Heart right ventricle (tissue), 16 donors: ENCODE measurements at regions not wholly inside any gene's neighbourhood (a gene's known extent, or its start where the extent isn't known, plus 50 kb on each side); places are given as distances from the start of the nearest gene placed in this dataset.
"Not testable (repeated sequence)": the region's sequence is repeated elsewhere in the genome, so short reads cannot be mapped to it uniquely, and the experiment has no call there.

Source experiments
- ATAC-seq, 8 donors: fragments of 200-7000 bp; cut with Tn5 transposase; one replicate each; pipeline ENCODE4 v1.9.1; 2020; ENCODE audit warnings: mild to moderate bottlenecking in 8 of 8, moderate library complexity in 8 of 8, moderate number of reproducible peaks in 1 of 8
- DNase-seq, 2 donors: peaks; one replicate each; pipeline ENCODE4 v3.0.0-alpha.2; 2020
- H3K27ac ChIP-seq, 10 donors: fragments of 200-600 bp; sonication (generic) in 2 of 10; one replicate each; pipeline versions ENCODE4 v1.5.0 to v1.8.0; 2020 to 2022; ENCODE audit warnings: mild to moderate bottlenecking in 3 of 10
- H3K27me3 ChIP-seq, 7 donors: fragments of 200-600 bp; one replicate each; pipeline ENCODE4 v1.8.0; 2021 to 2022; ENCODE audit warnings: mild to moderate bottlenecking in 2 of 7
- H3K36me3 ChIP-seq, 9 donors: fragments of 200-600 bp; sonication (generic) in 1 of 9; one replicate each; pipeline versions ENCODE4 v1.5.0 to v1.8.0; 2020 to 2022; ENCODE audit warnings: mild to moderate bottlenecking in 2 of 9
- H3K4me1 ChIP-seq, 9 donors: fragments of 200-600 bp; sonication (generic) in 1 of 9; one replicate each; pipeline versions ENCODE4 v1.5.0 to v1.8.0; 2020 to 2022; ENCODE audit warnings: mild to moderate bottlenecking in 4 of 9
- H3K4me3 ChIP-seq, 10 donors: fragments of 200-600 bp; sonication (generic) in 2 of 10; one replicate each; pipeline versions ENCODE4 v1.5.0 to v1.8.0; 2020 to 2022; ENCODE audit warnings: mild to moderate bottlenecking in 7 of 10, moderate library complexity in 2 of 10
- H3K9me3 ChIP-seq, 11 donors: fragments of 200-600 bp in 10 of 11; sonication (generic) in 2 of 11; one replicate each; pipeline versions ENCODE4 v1.5.0 to v1.8.0; 2013 to 2022; ENCODE audit warnings: mild to moderate bottlenecking in 2 of 11, control low read depth in 1 of 11, moderate library complexity in 1 of 11
- WGBS, 2 donors: extraction: QIAGEN DNeasy Blood & Tissue Kit; methylation state at CpG; one replicate each; pipeline ENCODE4 v1.1.7; 2013; ENCODE audit warnings: inconsistent platforms in 1 of 2; 5-methylcytosine and 5-hydroxymethylcytosine counted together
- intact Hi-C, 10 donors: fragments of 100-400 bp; cut with DNase I; formaldehyde crosslinking; loops; one replicate each; pipeline versions ENCODE4 v1.11.1 to v1.14.2; 2022
- TF ChIP-seq, protein P1 (sequence below), 9 donors: fragments of 200-600 bp; sonication (generic) in 2 of 9; IDR thresholded peaks; one replicate each; pipeline versions ENCODE4 v1.5.0 to v1.8.0; 2021 to 2022; ENCODE audit warnings: antibody characterized with exemption in 9 of 9, mild to moderate bottlenecking in 5 of 9, moderate library complexity in 1 of 9
- donor health status: Arrhythmogenic right ventricular cardiomyopathy.
- donor health status: ischemic (EF 13 %, LVEDD 7.1; RV severe dilation, severe dysfunction).
- donor health status: healthy with polysubstance abuse.
- donor health status: DM: no; HTN: yes; CAD: no.
- donor health status: DM: no; HTN: no; CAD: no.
- donor health status: ischemic (EF 25% LVEDD 6.9; RV normal size, moderate dysfunction).
- donor health status: ischemic (EF 25% LVEDD 5.7; RV mildly dilated, moderate dysfunction).
- donor health status: healthy.
- donor health status: DM: yes; HTN: yes; CAD: no.
- donor health status: Ischemic cardiomyopathy.
- donor health status: ischemic (EF 35%, LVEDD 5.7; RV mildly dilated, moderate dysfunction).
- donor health status: nonischemic (EF 11% LVEDD 7.7; RV severe dilation, severe dysfunction).
- donor health status: DM: yes; HTN: yes; CAD: no.
- donor health status: PGD.
- donor health status: ischemic (EF 29% LVEDD 5.4; RV normal size, mild dysfunction).
- donor health status: nonischemic (EF 23%, LVEDD 6.1; RV moderate dilation, normal function).

DNA sequence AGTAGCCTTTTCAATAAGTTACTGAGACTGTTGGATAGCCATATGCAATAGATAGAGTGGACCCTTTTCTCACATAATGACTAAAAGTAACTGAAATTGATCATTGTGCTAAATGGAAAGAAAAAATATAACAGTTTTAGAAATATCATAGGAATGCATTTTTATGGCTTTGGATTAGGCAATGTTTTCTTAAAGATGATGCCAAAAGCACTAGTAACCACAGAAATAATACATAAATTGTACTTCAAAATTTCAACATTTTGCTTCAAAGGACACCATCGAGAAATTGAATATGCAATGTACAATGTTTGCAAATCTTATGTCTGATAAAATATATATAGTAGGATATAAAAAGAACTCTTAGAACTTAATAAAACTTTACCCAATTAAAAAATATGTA is 1267.5 kb upstream of the CDH9 start:
- TF ChIP-seq, protein P1, sequence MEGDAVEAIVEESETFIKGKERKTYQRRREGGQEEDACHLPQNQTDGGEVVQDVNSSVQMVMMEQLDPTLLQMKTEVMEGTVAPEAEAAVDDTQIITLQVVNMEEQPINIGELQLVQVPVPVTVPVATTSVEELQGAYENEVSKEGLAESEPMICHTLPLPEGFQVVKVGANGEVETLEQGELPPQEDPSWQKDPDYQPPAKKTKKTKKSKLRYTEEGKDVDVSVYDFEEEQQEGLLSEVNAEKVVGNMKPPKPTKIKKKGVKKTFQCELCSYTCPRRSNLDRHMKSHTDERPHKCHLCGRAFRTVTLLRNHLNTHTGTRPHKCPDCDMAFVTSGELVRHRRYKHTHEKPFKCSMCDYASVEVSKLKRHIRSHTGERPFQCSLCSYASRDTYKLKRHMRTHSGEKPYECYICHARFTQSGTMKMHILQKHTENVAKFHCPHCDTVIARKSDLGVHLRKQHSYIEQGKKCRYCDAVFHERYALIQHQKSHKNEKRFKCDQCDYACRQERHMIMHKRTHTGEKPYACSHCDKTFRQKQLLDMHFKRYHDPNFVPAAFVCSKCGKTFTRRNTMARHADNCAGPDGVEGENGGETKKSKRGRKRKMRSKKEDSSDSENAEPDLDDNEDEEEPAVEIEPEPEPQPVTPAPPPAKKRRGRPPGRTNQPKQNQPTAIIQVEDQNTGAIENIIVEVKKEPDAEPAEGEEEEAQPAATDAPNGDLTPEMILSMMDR (IDR thresholded peaks at IDR 0.05) = no peak
- Histone ChIP-seq H3K36me3 (no peaks in the 10 kb centered on the region), H3K27ac (no peak overlapping the region), H3K27me3 (no peaks in the 10 kb centered on the region), H3K9me3 (peaks cover 0 to 36% (median 8%) of the 10 kb centered on the region in 11 donors), H3K4me1 (no peaks in the 10 kb centered on the region), H3K4me3 (no peak overlapping the region)
- WGBS, 2 donors = 86 to 90% methylated on average over 1 of the region's 1 CpG
- intact Hi-C loops = loop anchor here in 1 of 10 donors (5.0 kb wide), 1 partner anchor 211 kb away; no protein-coding TSS in a partner anchor
- no peak for ATAC-seq
- no peak for DNase-seq

DNA sequence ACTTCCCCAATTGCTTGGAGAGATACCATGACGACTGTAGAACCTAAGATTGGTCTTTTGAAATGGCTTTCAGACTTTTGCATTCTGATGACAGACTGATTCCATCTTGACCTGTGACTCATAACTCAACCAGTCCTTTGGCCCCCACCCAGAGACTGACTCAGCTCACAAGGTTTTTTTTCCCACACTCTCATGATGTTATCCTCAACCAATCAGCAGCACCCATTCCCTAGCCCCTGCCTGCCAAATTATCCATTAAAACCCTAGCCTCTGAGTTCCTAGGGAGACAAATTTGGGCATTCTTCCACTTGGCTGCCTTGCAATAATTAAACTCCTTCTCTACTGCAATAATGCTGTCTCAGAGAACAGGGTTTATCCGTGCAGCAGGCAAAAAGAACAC is 1263.3 kb upstream of the CDH9 start:
- H3K27me3 ChIP-seq = no peaks in the 10 kb centered on the region
- intact Hi-C loops = no loop called here
- WGBS, 2 donors = 16 to 20% methylated on average over 2 of the region's 2 CpGs
- no peak overlapping the region for H3K27ac ChIP-seq
- H3K4me1 ChIP-seq = no peaks in the 10 kb centered on the region
- H3K4me3 ChIP-seq = no peak overlapping the region
- no peaks in the 10 kb centered on the region for H3K36me3 ChIP-seq
- peaks cover 0 to 25% (median 8%) of the 10 kb centered on the region in 11 donors for H3K9me3 ChIP-seq
- ATAC-seq (no peak), DNase-seq (no peak)
- TF ChIP-seq, protein P1 (IDR thresholded peaks at IDR 0.05) = no peak

DNA sequence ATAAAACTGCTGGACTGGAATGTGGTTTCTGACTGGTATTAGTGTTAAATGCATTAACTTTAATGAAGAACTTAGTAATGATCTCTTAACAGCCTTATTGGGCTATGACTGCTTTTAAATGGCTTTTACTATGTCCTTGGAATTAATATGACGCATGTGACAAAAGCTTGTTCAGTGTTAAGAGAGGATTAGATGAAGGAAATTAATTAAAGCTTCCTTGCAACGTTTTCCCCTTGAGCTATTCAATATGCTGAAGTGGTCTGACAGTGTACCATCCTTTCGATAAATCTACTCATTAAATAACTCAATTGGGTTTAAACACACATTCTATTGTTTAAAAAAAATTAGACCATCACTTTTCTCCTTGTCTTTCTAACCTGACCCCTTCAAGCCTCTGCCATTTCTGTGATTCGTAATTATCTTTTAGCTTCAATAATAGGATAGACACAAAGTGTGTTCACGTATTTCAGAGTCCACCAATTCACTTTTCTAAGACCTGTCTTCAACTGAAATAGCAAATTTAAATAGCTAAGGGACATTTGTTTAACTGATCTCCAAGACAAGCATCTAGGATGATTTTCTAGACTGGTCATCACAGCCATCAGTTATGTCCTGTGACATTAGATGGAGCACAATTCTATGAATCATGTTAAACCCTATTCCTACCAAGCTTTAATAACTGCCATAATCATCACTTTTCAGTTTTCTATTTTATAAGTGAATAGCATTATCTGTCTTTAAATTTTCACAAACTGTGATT is 1258.0 kb upstream of the CDH9 start:
- 69 to 72% methylated on average over 5 of the region's 5 CpGs for WGBS, 2 donors
- ATAC-seq = no peak
- Histone ChIP-seq H3K27ac (no peak overlapping the region), H3K9me3 (peaks cover 0 to 34% (median 2%) of the 10 kb centered on the region in 11 donors), H3K4me1 (no peaks in the 10 kb centered on the region), H3K36me3 (no peaks in the 10 kb centered on the region), H3K27me3 (no peaks in the 10 kb centered on the region), H3K4me3 (no peak overlapping the region)
- intact Hi-C loops = no loop called here
- TF ChIP-seq, protein P1 (IDR thresholded peaks at IDR 0.05) = no peak
- DNase-seq = no peak

DNA sequence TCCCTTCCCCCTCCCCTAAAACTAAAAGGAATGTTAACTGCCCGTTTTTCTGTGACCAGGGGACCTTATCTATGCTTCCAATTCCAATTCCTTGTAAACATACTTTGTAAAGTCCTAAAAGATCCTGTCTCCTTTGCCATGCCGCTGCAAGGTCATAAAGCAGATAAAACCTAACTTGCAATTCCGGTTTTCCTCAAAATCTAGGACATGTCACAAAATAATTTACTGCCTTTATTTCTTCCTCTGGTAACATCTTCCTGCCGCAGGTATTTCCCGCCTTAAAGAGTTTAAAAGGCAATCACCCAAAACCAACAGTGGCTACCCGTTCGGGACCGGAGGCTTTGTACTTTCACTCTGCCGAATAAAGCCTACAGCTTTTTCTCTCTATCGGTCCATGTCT is 1248.6 kb upstream of the CDH9 start:
- H3K27me3 ChIP-seq, H3K4me3 ChIP-seq, H3K4me1 ChIP-seq, DNase-seq, ATAC-seq, H3K36me3 ChIP-seq, intact Hi-C loops, H3K27ac ChIP-seq: not testable (repeated sequence)
- peaks cover 0 to 23% (median 0%) of the 10 kb centered on the region in 11 donors for H3K9me3 ChIP-seq
- WGBS, 2 donors = 73 to 79% methylated on average over 10 of the region's 10 CpGs

DNA sequence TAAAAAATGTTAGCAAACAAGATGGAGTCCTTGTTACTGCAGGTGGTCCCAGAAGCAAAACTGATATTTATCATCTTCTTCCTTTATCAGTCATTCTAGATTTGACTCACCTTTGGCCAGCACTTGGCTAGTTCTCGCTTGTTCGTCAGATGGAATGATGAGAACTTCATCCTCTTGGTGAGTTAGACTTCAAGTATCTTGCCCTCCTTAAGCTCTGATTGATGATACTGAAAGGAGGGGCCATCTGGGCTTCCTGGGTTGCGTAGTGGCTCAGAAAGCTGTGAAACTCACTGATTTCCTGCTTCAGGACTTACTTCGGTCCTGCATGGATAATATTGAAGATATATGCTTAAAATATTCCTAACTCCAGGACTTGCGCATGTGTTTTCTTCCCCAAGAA is 1248.2 kb upstream of the CDH9 start:
- H3K4me3 ChIP-seq = no peak overlapping the region
- H3K36me3 ChIP-seq = no peaks in the 10 kb centered on the region
- H3K9me3 ChIP-seq = peaks cover 0 to 19% (median 0%) of the 10 kb centered on the region in 11 donors
- H3K27ac ChIP-seq = no peak overlapping the region
- no peaks in the 10 kb centered on the region for H3K27me3 ChIP-seq
- TF ChIP-seq, protein P1 (IDR thresholded peaks at IDR 0.05) = no peak
- WGBS, 2 donors = 72 to 74% methylated on average over 5 of the region's 5 CpGs
- no peak for DNase-seq
- ATAC-seq = no peak
- no peaks in the 10 kb centered on the region for H3K4me1 ChIP-seq
- intact Hi-C loops = no loop called here
